IMR-90 (cell line): ENCODE measurements at regions not wholly inside any gene's neighbourhood (a gene's known extent, or its start where the extent isn't known, plus 50 kb on each side); places are given as distances from the start of the nearest gene placed in this dataset.

Experiments used
- ATAC-seq: fragments of 200-7000 bp; cut with Tn5 transposase; 2 replicates; pipeline ENCODE4 v1.9.1; 2020; ENCODE audit warnings: low read depth, mild to moderate bottlenecking, moderate library complexity
- BruUV-seq: library from RNA; stranded (reverse); fragments of 400-500 nt; replicated peaks from 2 replicates; lab custom pipeline; 2021; lab: Mats Ljungman, UMichigan
- CTCF ChIA-PET: fragments of 300-600 bp; formaldehyde crosslinking; extraction: SDS; loops from one replicate; lab custom pipeline; 2021; ENCODE audit warnings: antibody characterized with exemption; lab: Yijun Ruan, JAX
- POLR2A ChIA-PET: fragments of 300-600 bp; sonication (Branson Sonifier 250); formaldehyde crosslinking; loops from one replicate; lab custom pipeline; 2022; ENCODE audit warnings: antibody characterized with exemption; ENCODE audit not compliant: unreplicated experiment; lab: Charles Lee
- DNase-seq: peaks from one replicate; pipeline ENCODE4 v3.0.0; 2013
- H2AFZ ChIP-seq: replicated peaks from 2 replicates; pipeline ENCODE3; 2013; ENCODE audit warnings: low read length, mild to moderate bottlenecking; ENCODE audit not compliant: poor library complexity
- H2AK5ac ChIP-seq: 2 replicates; pipeline ENCODE4 v1.6.1; 2013; ENCODE audit warnings: low read depth, low read length, inconsistent platforms
- H2AK9ac ChIP-seq: replicated peaks from 2 replicates; pipeline ENCODE3; 2013; ENCODE audit warnings: mild to moderate bottlenecking, low read depth, low read length, moderate library complexity; ENCODE audit not compliant: poor library complexity
- H2BK120ac ChIP-seq: 2 replicates; pipeline ENCODE4 v1.6.1; 2013; ENCODE audit warnings: low read depth, low read length, inconsistent platforms
- H2BK15ac ChIP-seq: 3 replicates; pipeline ENCODE4 v1.6.1; 2013; ENCODE audit warnings: low read depth, low read length, inconsistent platforms
- H2BK20ac ChIP-seq: 2 replicates; pipeline ENCODE4 v1.6.1; 2013; ENCODE audit warnings: low read depth, mild to moderate bottlenecking, inconsistent platforms, low read length, moderate library complexity
- H2BK5ac ChIP-seq: 2 replicates; pipeline ENCODE4 v1.6.1; 2013; ENCODE audit warnings: mild to moderate bottlenecking, low read depth, low read length, inconsistent platforms; ENCODE audit not compliant: poor library complexity, severe bottlenecking
- H3K14ac ChIP-seq: replicated peaks from 2 replicates; pipeline ENCODE4 v1.6.1; 2013; ENCODE audit warnings: low read depth, low read length, inconsistent platforms
- H3K18ac ChIP-seq: 2 replicates; pipeline ENCODE4 v1.6.1; 2013; ENCODE audit warnings: low read depth, low read length, control low read depth
- H3K23ac ChIP-seq: 2 replicates; pipeline ENCODE4 v1.6.1; 2013; ENCODE audit warnings: low read depth, low read length, inconsistent platforms
- H3K27ac ChIP-seq: 2 replicates; pipeline ENCODE4 v1.5.1; 2013; ENCODE audit warnings: mild to moderate bottlenecking, control low read depth, low read length; ENCODE audit not compliant: insufficient read depth
- H3K27me3 ChIP-seq: 2 replicates; pipeline ENCODE4 v1.6.1; 2013; ENCODE audit warnings: low read length; ENCODE audit not compliant: control insufficient read depth, insufficient read depth
- H3K36me3 ChIP-seq: 2 replicates; pipeline ENCODE4 v1.6.1; 2013; ENCODE audit warnings: low read length, mixed read lengths; ENCODE audit not compliant: control insufficient read depth, insufficient read depth
- H3K4ac ChIP-seq: 2 replicates; pipeline ENCODE4 v1.6.1; 2013; ENCODE audit warnings: low read depth, low read length, inconsistent platforms
- H3K4me1 ChIP-seq: 2 replicates; pipeline ENCODE4 v1.6.1; 2013; ENCODE audit warnings: low read length, mixed read lengths; ENCODE audit not compliant: control insufficient read depth, insufficient read depth
- H3K4me2 ChIP-seq: 2 replicates; pipeline ENCODE4 v1.6.1; 2013; ENCODE audit warnings: low read depth, mild to moderate bottlenecking, control low read depth, low read length, moderate library complexity
- H3K4me3 ChIP-seq: 2 replicates; pipeline ENCODE4 v1.5.1; 2013; ENCODE audit warnings: low read depth, mild to moderate bottlenecking, control low read depth, low read length, moderate library complexity; ENCODE audit not compliant: insufficient read depth
- H3K56ac ChIP-seq: 2 replicates; pipeline ENCODE4 v1.6.1; 2013; ENCODE audit warnings: low read length, inconsistent platforms; ENCODE audit not compliant: insufficient read depth; ENCODE audit errors: extremely low read depth
- H3K79me1 ChIP-seq, 2 experiments: 2 replicates each; pipeline ENCODE4 v1.6.1; 2013; ENCODE audit warnings: low read length in 2 of 2, inconsistent platforms in 1 of 2, low read depth in 1 of 2
- H3K9ac ChIP-seq: 2 replicates; pipeline ENCODE4 v1.6.1; 2013; ENCODE audit warnings: low read depth, low read length, control low read depth
- H3K9me1 ChIP-seq: 2 replicates; pipeline ENCODE4 v1.6.1; 2013; ENCODE audit warnings: low read length, inconsistent platforms; ENCODE audit not compliant: insufficient read depth
- H3K9me3 ChIP-seq: 2 replicates; pipeline ENCODE4 v1.6.1; 2013; ENCODE audit warnings: low read length; ENCODE audit not compliant: control insufficient read depth, insufficient read depth
- H4K20me1 ChIP-seq: 2 replicates; pipeline ENCODE4 v1.6.1; 2013; ENCODE audit warnings: low read length, inconsistent platforms; ENCODE audit not compliant: insufficient read depth
- H4K5ac ChIP-seq: 2 replicates; pipeline ENCODE4 v1.6.1; 2013; ENCODE audit warnings: mild to moderate bottlenecking, low read depth, low read length, control low read depth
- H4K8ac ChIP-seq, 2 experiments: 2 replicates each; pipeline ENCODE4 v1.6.1; 2013; ENCODE audit warnings: low read depth in 2 of 2, low read length in 2 of 2, control low read depth in 1 of 2, inconsistent platforms in 1 of 2
- H4K91ac ChIP-seq: 2 replicates; pipeline ENCODE4 v1.6.1; 2013; ENCODE audit warnings: low read depth, low read length, inconsistent platforms; ENCODE audit not compliant: insufficient read depth
- BHLHE40 ChIP-seq: fragments of 150-350 bp; IDR thresholded peaks from 2 replicates; pipeline ENCODE4 v1.6.1; 2016; ENCODE audit warnings: mild to moderate bottlenecking, low read depth, low read length
- CEBPB ChIP-seq: IDR thresholded peaks from 2 replicates; pipeline ENCODE4 v1.6.1; 2012; ENCODE audit warnings: low read depth, low read length, improper control_type of control experiment
- CHD1 ChIP-seq: IDR thresholded peaks from 2 replicates; pipeline ENCODE4 v1.6.1; 2012; ENCODE audit warnings: low read depth, low read length, improper control_type of control experiment
- CTCF ChIP-seq: conservative IDR thresholded peaks from 2 replicates; pipeline ENCODE4 v1.5.1; 2012; ENCODE audit warnings: mild to moderate bottlenecking, low read depth, low read length, improper control_type of control experiment
- ELK1 ChIP-seq: fragments of 150-350 bp; IDR thresholded peaks from 2 replicates; pipeline ENCODE4 v1.6.1; 2016; ENCODE audit warnings: low read depth, mild to moderate bottlenecking, low read length, moderate library complexity, borderline replicate concordance
- FOS ChIP-seq: fragments of 150-350 bp; IDR thresholded peaks from 2 replicates; pipeline ENCODE4 v1.6.1; 2016; ENCODE audit warnings: low read depth, low read length
- MAFK ChIP-seq: IDR thresholded peaks from 2 replicates; pipeline ENCODE4 v1.6.1; 2012; ENCODE audit warnings: low read depth, low read length, improper control_type of control experiment
- MAZ ChIP-seq: IDR thresholded peaks from 2 replicates; pipeline ENCODE4 v1.6.1; 2012; ENCODE audit warnings: low read depth, mild to moderate bottlenecking, low read length, improper control_type of control experiment, moderate library complexity, borderline replicate concordance
- MXI1 ChIP-seq: IDR thresholded peaks from 2 replicates; pipeline ENCODE4 v1.6.1; 2012; ENCODE audit warnings: low read depth, mild to moderate bottlenecking, low read length, moderate library complexity, borderline replicate concordance
- NFE2L2 ChIP-seq: fragments of 150-350 bp; IDR thresholded peaks from 2 replicates; pipeline ENCODE4 v1.6.1; 2016; ENCODE audit warnings: low read depth, mild to moderate bottlenecking, low read length
- POLR2A ChIP-seq: IDR thresholded peaks from 2 replicates; pipeline ENCODE4 v1.6.1; 2012; ENCODE audit warnings: mild to moderate bottlenecking, low read depth, low read length
- RAD21 ChIP-seq: IDR thresholded peaks from 2 replicates; pipeline ENCODE4 v1.6.1; 2012; ENCODE audit warnings: low read length, improper control_type of control experiment
- RCOR1 ChIP-seq: IDR thresholded peaks from 2 replicates; pipeline ENCODE4 v1.6.1; 2012; ENCODE audit warnings: mild to moderate bottlenecking, low read length, improper control_type of control experiment; ENCODE audit not compliant: insufficient replicate concordance
- RFX5 ChIP-seq: IDR thresholded peaks from 2 replicates; pipeline ENCODE4 v1.8.0; 2012; ENCODE audit warnings: low read depth, mild to moderate bottlenecking, low read length, moderate library complexity
- SMC3 ChIP-seq: fragments of 150-350 bp; IDR thresholded peaks from 2 replicates; pipeline ENCODE4 v1.6.1; 2016; ENCODE audit warnings: low read depth, mild to moderate bottlenecking, antibody characterized with exemption, low read length, moderate library complexity
- WGBS, 2 experiments: methylation state at CpG; one replicate each; pipeline versions ENCODE4 v1.1.5 to v1.1.7; 2013; ENCODE audit warnings: missing lambda C conversion rate in 2 of 2; ENCODE audit not compliant: insufficient read length in 1 of 2; ENCODE audit errors: extremely low coverage in 2 of 2; 5-methylcytosine and 5-hydroxymethylcytosine counted together
- dilution Hi-C: fragments of 300-500 bp; cut with HindIII; formaldehyde crosslinking; loops from one replicate; pipeline ENCODE4 v1.14.3; 2018; ENCODE audit warnings: low sequenced_read_pairs; ENCODE audit not compliant: unreplicated experiment
- in situ Hi-C: fragments of 300-500 bp; cut with MboI; formaldehyde crosslinking; loops from 3 replicates; pipeline ENCODE4 v1.14.3; 2019; ENCODE audit warnings: low sequenced_read_pairs, inconsistent platforms, mixed read lengths
- intact Hi-C: fragments of 100-400 bp; cut with micrococcal nuclease; formaldehyde crosslinking; loops from 2 replicates; pipeline ENCODE4 v1.10.0; 2022
- TF ChIP-seq, protein P1 (sequence below): fragments of 150-350 bp; IDR thresholded peaks from 2 replicates; pipeline ENCODE4 v1.6.1; 2017; ENCODE audit warnings: mild to moderate bottlenecking, antibody characterized with exemption, low read length, low read depth

DNA sequence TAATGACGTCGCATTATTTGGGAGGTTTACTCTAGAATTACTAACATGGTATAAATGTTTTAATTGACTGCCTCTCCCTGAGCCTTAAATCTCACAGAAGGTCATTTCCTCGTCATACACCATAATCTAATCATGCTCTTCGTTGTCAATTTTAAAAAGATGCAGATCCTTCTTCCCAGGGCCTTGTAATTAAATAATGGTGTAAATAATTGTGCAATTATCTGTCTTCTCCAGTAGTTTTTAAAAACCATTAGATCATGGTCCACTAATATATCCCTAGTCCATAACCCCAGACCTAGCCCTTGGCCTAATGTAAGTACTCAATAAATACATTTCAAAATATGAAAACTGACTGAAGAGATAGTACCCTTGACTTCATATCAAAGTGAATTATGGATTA, 181.5 kb upstream of the GNAI1 start:
- no peak overlapping the region for H2BK15ac ChIP-seq
- H3K4ac ChIP-seq: no peak overlapping the region
- H3K14ac ChIP-seq: no peak overlapping the region
- H3K36me3 ChIP-seq: no peaks in the 10 kb centered on the region
- no peak overlapping the region for H3K4me3 ChIP-seq
- no peak overlapping the region for H4K5ac ChIP-seq
- no peak overlapping the region for H3K27ac ChIP-seq
- WGBS, 2 experiments: no CpG with 5 or more reads among the region's 4 CpGs
- H3K79me1 ChIP-seq: no peaks in the 10 kb centered on the region
- no peaks in the 10 kb centered on the region for H3K4me1 ChIP-seq
- no peaks in the 10 kb centered on the region for H3K9me1 ChIP-seq
- no peak overlapping the region for H3K9ac ChIP-seq
- no peak for DNase-seq
- H4K8ac ChIP-seq: no peak overlapping the region
- H3K9me3 ChIP-seq: no peaks in the 10 kb centered on the region
- no peak overlapping the region for H2AK9ac ChIP-seq
- H2BK20ac ChIP-seq: no peak overlapping the region
- no peak overlapping the region for H4K91ac ChIP-seq
- H3K18ac ChIP-seq: no peak overlapping the region
- no peak overlapping the region for H3K56ac ChIP-seq
- ATAC-seq: no peak
- intact Hi-C loops (no loop called here), in situ Hi-C loops (no loop called here), dilution Hi-C loops (no loop called here)
- H2BK120ac ChIP-seq: no peak overlapping the region
- no peaks in the 10 kb centered on the region for H4K20me1 ChIP-seq
- H3K27me3 ChIP-seq: no peaks in the 10 kb centered on the region
- no peak overlapping the region for H2AK5ac ChIP-seq
- H2BK5ac ChIP-seq: no peak overlapping the region
- POLR2A ChIA-PET: no interaction called here
- CTCF ChIA-PET: no interaction called here
- no peak overlapping the region for H3K4me2 ChIP-seq
- TF ChIP-seq RCOR1 (no peak), NFE2L2 (no peak), CEBPB (no peak), FOS (no peak), RAD21 (no peak), SMC3 (no peak), BHLHE40 (no peak), MAFK (no peak), CTCF (no peak), MAZ (no peak), CHD1 (no peak), RFX5 (no peak), MXI1 (no peak), POLR2A (no peak), ELK1 (no peak)
- TF ChIP-seq, protein P1, sequence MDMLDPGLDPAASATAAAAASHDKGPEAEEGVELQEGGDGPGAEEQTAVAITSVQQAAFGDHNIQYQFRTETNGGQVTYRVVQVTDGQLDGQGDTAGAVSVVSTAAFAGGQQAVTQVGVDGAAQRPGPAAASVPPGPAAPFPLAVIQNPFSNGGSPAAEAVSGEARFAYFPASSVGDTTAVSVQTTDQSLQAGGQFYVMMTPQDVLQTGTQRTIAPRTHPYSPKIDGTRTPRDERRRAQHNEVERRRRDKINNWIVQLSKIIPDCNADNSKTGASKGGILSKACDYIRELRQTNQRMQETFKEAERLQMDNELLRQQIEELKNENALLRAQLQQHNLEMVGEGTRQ: no peak
- no peak overlapping the region for H3K23ac ChIP-seq
- BruUV-seq: no TSS peak
- H2AFZ ChIP-seq: no peak overlapping the region
